ENCODE measurements at regions not wholly inside any gene's neighbourhood (a gene's known extent, or its start where the extent isn't known, plus 50 kb on each side); places are given as distances from the start of the nearest gene placed in this dataset.

GRCh38 chr5:84618262-84618661 is 233.6 kb upstream of the EDIL3 start:
- Histone ChIP-seq H3K27ac (ENCODE audit: low read depth, low read length) (no peak overlapping the region), H3K9me3 (ENCODE audit: insufficient read depth, low read depth, low read length) (no peaks in the 10 kb centered on the region), H3K27me3 (ENCODE audit: insufficient read depth, low read length) (no peaks in the 10 kb centered on the region), H2AFZ (ENCODE audit: low read depth, low read length) (no peak overlapping the region), H3K4me2 (ENCODE audit: low read length) (no peak overlapping the region), H4K20me1 (ENCODE audit: insufficient read depth, low read length) (no peaks in the 10 kb centered on the region), H3K79me2 (ENCODE audit: insufficient read depth, low read length) (no peaks in the 10 kb centered on the region), H3K4me3 (ENCODE audit: insufficient read depth, low read depth, low read length) (no peak overlapping the region), H3K36me3 (ENCODE audit: insufficient read depth, low read length) (no peaks in the 10 kb centered on the region), H3K4me1 (ENCODE audit: insufficient read depth, low read length) (no peaks in the 10 kb centered on the region), H3K9ac (ENCODE audit: low read length) (no peak overlapping the region)
- Mint-ChIP-seq H3K36me3 (ENCODE audit: low read depth, unreplicated experiment) (no peaks in the 10 kb centered on the region), H3K27me3 (ENCODE audit: low read depth, unreplicated experiment) (no peaks in the 10 kb centered on the region), H3K9me3 (ENCODE audit: unreplicated experiment) (no peaks in the 10 kb centered on the region), H3K4me1 (ENCODE audit: low read depth, unreplicated experiment) (peaks cover 3% of the 10 kb centered on the region), H3K27ac (ENCODE audit: unreplicated experiment) (no peak overlapping the region), H3K4me3 (ENCODE audit: unreplicated experiment) (no peak overlapping the region)
- TF ChIP-seq EZH2 (IDR thresholded peaks at IDR 0.05; ENCODE audit: insufficient read depth, low read length) (no peak), CTCF (IDR thresholded peaks at IDR 0.05; ENCODE audit: insufficient read depth, low read depth, low read length) (no peak)
- FAIRE-seq (no peak), DNase-seq (ENCODE audit: low read depth) (no peak)

GRCh38 chr5:84614906-84615305 is 230.2 kb upstream of the EDIL3 start:
- no peaks in the 10 kb centered on the region for H3K9me3 ChIP-seq (ENCODE audit: insufficient read depth, low read depth, low read length)
- H3K27me3 ChIP-seq (ENCODE audit: insufficient read depth, low read length): no peaks in the 10 kb centered on the region
- H3K4me1 Mint-ChIP-seq (ENCODE audit: low read depth, unreplicated experiment): no peaks in the 10 kb centered on the region
- no peak overlapping the region for H3K9ac ChIP-seq (ENCODE audit: low read length)
- no peak overlapping the region for H3K4me3 ChIP-seq (ENCODE audit: insufficient read depth, low read depth, low read length)
- no peaks in the 10 kb centered on the region for H3K27me3 Mint-ChIP-seq (ENCODE audit: low read depth, unreplicated experiment)
- H3K4me3 Mint-ChIP-seq (ENCODE audit: unreplicated experiment): no peak overlapping the region
- H4K20me1 ChIP-seq (ENCODE audit: insufficient read depth, low read length): no peaks in the 10 kb centered on the region
- H3K36me3 ChIP-seq (ENCODE audit: insufficient read depth, low read length): no peaks in the 10 kb centered on the region
- H3K36me3 Mint-ChIP-seq (ENCODE audit: low read depth, unreplicated experiment): no peaks in the 10 kb centered on the region
- no peaks in the 10 kb centered on the region for H3K79me2 ChIP-seq (ENCODE audit: insufficient read depth, low read length)
- DNase-seq (ENCODE audit: low read depth) (no peak), FAIRE-seq (no peak)
- no peak overlapping the region for H3K4me2 ChIP-seq (ENCODE audit: low read length)
- H2AFZ ChIP-seq (ENCODE audit: low read depth, low read length): peak overlapping the region; percentile 52
- no peak overlapping the region for H3K27ac ChIP-seq (ENCODE audit: low read depth, low read length)
- no peaks in the 10 kb centered on the region for H3K4me1 ChIP-seq (ENCODE audit: insufficient read depth, low read length)
- H3K9me3 Mint-ChIP-seq (ENCODE audit: unreplicated experiment): no peaks in the 10 kb centered on the region
- TF ChIP-seq EZH2 (IDR thresholded peaks at IDR 0.05; ENCODE audit: insufficient read depth, low read length): no peak
- TF ChIP-seq CTCF (IDR thresholded peaks at IDR 0.05; ENCODE audit: insufficient read depth, low read depth, low read length): no peak
- H3K27ac Mint-ChIP-seq (ENCODE audit: unreplicated experiment): no peak overlapping the region

GRCh38 chr5:84606784-84607183 is 222.1 kb upstream of the EDIL3 start:
- TF ChIP-seq CTCF (IDR thresholded peaks at IDR 0.05; ENCODE audit: insufficient read depth, low read depth, low read length) (no peak), EZH2 (IDR thresholded peaks at IDR 0.05; ENCODE audit: insufficient read depth, low read length) (no peak)
- Mint-ChIP-seq H3K36me3 (ENCODE audit: low read depth, unreplicated experiment) (no peaks in the 10 kb centered on the region), H3K4me3 (ENCODE audit: unreplicated experiment) (no peak overlapping the region), H3K9me3 (ENCODE audit: unreplicated experiment) (no peaks in the 10 kb centered on the region), H3K27me3 (ENCODE audit: low read depth, unreplicated experiment) (no peaks in the 10 kb centered on the region), H3K27ac (ENCODE audit: unreplicated experiment) (no peak overlapping the region), H3K4me1 (ENCODE audit: low read depth, unreplicated experiment) (no peaks in the 10 kb centered on the region)
- H3K4me1 ChIP-seq (ENCODE audit: insufficient read depth, low read length): peaks cover 4% of the 10 kb centered on the region
- H4K20me1 ChIP-seq (ENCODE audit: insufficient read depth, low read length): no peaks in the 10 kb centered on the region
- no peaks in the 10 kb centered on the region for H3K27me3 ChIP-seq (ENCODE audit: insufficient read depth, low read length)
- DNase-seq (ENCODE audit: low read depth): no peak
- H3K27ac ChIP-seq (ENCODE audit: low read depth, low read length): no peak overlapping the region
- no peak overlapping the region for H3K9ac ChIP-seq (ENCODE audit: low read length)
- H3K79me2 ChIP-seq (ENCODE audit: insufficient read depth, low read length): no peaks in the 10 kb centered on the region
- no peaks in the 10 kb centered on the region for H3K9me3 ChIP-seq (ENCODE audit: insufficient read depth, low read depth, low read length)
- no peak overlapping the region for H3K4me2 ChIP-seq (ENCODE audit: low read length)
- no peak overlapping the region for H3K4me3 ChIP-seq (ENCODE audit: insufficient read depth, low read depth, low read length)
- H3K36me3 ChIP-seq (ENCODE audit: insufficient read depth, low read length): no peaks in the 10 kb centered on the region
- no peak overlapping the region for H2AFZ ChIP-seq (ENCODE audit: low read depth, low read length)
- no peak for FAIRE-seq
